NT2/D1 (cell line): ENCODE measurements at regions not wholly inside any gene's neighbourhood (a gene's known extent, or its start where the extent isn't known, plus 50 kb on each side); places are given as distances from the start of the nearest gene placed in this dataset.

Experiments used
- SUZ12 ChIP-seq: IDR thresholded peaks from 2 replicates; pipeline ENCODE4 v1.6.1; 2011; ENCODE audit not compliant: insufficient read length, insufficient read depth; ENCODE audit errors: extremely low read depth
- YY1 ChIP-seq: IDR thresholded peaks from 2 replicates; pipeline ENCODE4 v1.6.1; 2011; ENCODE audit not compliant: insufficient read length, insufficient read depth
- ZNF274 ChIP-seq: IDR thresholded peaks from 2 replicates; pipeline ENCODE4 v1.6.1; 2011; ENCODE audit warnings: mild to moderate bottlenecking, low read depth, low read length

- TF ChIP-seq YY1 (no peak), ZNF274 (no peak), SUZ12 (no peak)
Measured at GRCh38 chr4:115260195-115260594, 146.8 kb upstream of the NDST4 start.
